ENCODE measurements at regions not wholly inside any gene's neighbourhood (a gene's known extent, or its start where the extent isn't known, plus 50 kb on each side); places are given as distances from the start of the nearest gene placed in this dataset.

DNA sequence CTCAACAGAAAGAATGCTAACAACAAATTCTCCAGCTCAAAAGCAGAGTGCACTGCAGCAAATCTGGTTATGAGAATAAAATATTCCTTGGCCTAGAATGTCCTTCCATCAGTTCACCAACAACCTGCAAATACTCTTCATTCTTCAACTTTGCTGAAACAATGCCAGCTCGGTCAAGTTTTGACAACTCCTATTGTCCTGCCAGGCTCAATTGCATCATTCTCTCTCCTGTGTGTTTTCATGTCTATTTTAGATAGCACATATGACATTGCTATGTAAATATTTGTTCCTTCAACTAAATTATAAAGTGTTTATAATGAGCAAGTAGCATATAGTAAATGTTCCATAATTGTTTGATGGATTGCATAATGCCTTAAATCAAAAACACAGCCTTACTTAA, 463.8 kb downstream of the TLE1 start:
- in situ Hi-C loops (cut with MboI) (no loop called here), intact Hi-C loops (cut with micrococcal nuclease) (no loop called here)
- Histone ChIP-seq H3K27me3 (ENCODE audit: control insufficient read depth in 2 of 2, insufficient read depth in 2 of 2, low read length in 2 of 2) (no peaks in the 10 kb centered on the region), H3K4me3 (no peak overlapping the region), H3K9me3 (replicated peaks; ENCODE audit: control insufficient read depth, insufficient read depth, low read depth, low read length) (no peaks in the 10 kb centered on the region), H3K27ac (ENCODE audit: extremely low read depth, low read depth, low read length) (no peak overlapping the region), H3K4me2 (ENCODE audit: insufficient read depth, low read length) (no peak overlapping the region), H3K79me2 (ENCODE audit: control insufficient read depth, insufficient read depth, low read length) (no peaks in the 10 kb centered on the region), H3K36me3 (ENCODE audit: control insufficient read depth, insufficient read depth, low read length) (no peaks in the 10 kb centered on the region), H3K4me1 (replicated peaks in 1 of 2; ENCODE audit: control insufficient read depth in 2 of 2, insufficient read depth in 2 of 2, low read length in 2 of 2) (no peaks in the 10 kb centered on the region), H3K9ac (ENCODE audit: insufficient read depth in 1 of 2, low read depth in 2 of 2, low read length in 2 of 2) (no peak overlapping the region), H3K9me1 (ENCODE audit: control insufficient read depth, insufficient read depth, low read length) (no peaks in the 10 kb centered on the region), H4K20me1 (replicated peaks; ENCODE audit: control insufficient read depth, insufficient read depth, low read length) (no peaks in the 10 kb centered on the region), H2AFZ (ENCODE audit: low read depth, low read length) (no peak overlapping the region)
- DNase-seq (ENCODE audit: extremely low read depth in 1 of 4, low spot score in 3 of 4) (no peak), ATAC-seq (no peak), FAIRE-seq (no peak)
- WGBS (ENCODE audit: insufficient coverage, low coverage, missing lambda C conversion rate): 0% methylated on average over 1 of the region's 1 CpG
- ChIA-PET POLR2A (no interaction called here), CTCF (ENCODE audit: low intra/inter-chr PET ratio) (no interaction called here)
- BruUV-seq (replicated peaks): no TSS peak
- TF ChIP-seq TEAD2 (tag; IDR thresholded peaks at IDR 0.05) (no peak), RFX1 (IDR thresholded peaks at IDR 0.05) (no peak), RHOXF2B (CRISPR knock-in tag; conservative IDR thresholded peaks at IDR 0.05) (no peak), RBM34 (IDR thresholded peaks at IDR 0.05; ENCODE audit: borderline replicate concordance, insufficient read depth, low read length) (no peak), NCOA1 (IDR thresholded peaks at IDR 0.05; ENCODE audit: low read depth) (no peak), ZC3H8 (IDR thresholded peaks at IDR 0.05) (no peak), ELF2 (CRISPR knock-in tag; IDR thresholded peaks at IDR 0.05) (no peak), EGR1 (conservative IDR thresholded peaks at IDR 0.05) (no peak), STAG1 (CRISPR knock-in tag; IDR thresholded peaks at IDR 0.05; ENCODE audit: borderline replicate concordance) (no peak), SMARCE1 (IDR thresholded peaks at IDR 0.05) (no peak), SNIP1 (IDR thresholded peaks at IDR 0.05; ENCODE audit: low read depth) (no peak)
- TF ChIP-seq, protein P1, sequence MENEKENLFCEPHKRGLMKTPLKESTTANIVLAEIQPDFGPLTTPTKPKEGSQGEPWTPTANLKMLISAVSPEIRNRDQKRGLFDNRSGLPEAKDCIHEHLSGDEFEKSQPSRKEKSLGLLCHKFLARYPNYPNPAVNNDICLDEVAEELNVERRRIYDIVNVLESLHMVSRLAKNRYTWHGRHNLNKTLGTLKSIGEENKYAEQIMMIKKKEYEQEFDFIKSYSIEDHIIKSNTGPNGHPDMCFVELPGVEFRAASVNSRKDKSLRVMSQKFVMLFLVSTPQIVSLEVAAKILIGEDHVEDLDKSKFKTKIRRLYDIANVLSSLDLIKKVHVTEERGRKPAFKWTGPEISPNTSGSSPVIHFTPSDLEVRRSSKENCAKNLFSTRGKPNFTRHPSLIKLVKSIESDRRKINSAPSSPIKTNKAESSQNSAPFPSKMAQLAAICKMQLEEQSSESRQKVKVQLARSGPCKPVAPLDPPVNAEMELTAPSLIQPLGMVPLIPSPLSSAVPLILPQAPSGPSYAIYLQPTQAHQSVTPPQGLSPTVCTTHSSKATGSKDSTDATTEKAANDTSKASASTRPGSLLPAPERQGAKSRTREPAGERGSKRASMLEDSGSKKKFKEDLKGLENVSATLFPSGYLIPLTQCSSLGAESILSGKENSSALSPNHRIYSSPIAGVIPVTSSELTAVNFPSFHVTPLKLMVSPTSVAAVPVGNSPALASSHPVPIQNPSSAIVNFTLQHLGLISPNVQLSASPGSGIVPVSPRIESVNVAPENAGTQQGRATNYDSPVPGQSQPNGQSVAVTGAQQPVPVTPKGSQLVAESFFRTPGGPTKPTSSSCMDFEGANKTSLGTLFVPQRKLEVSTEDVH (IDR thresholded peaks at IDR 0.05; ENCODE audit: low read depth, partially characterized antibody): no peak
- TF ChIP-seq, protein P2, sequence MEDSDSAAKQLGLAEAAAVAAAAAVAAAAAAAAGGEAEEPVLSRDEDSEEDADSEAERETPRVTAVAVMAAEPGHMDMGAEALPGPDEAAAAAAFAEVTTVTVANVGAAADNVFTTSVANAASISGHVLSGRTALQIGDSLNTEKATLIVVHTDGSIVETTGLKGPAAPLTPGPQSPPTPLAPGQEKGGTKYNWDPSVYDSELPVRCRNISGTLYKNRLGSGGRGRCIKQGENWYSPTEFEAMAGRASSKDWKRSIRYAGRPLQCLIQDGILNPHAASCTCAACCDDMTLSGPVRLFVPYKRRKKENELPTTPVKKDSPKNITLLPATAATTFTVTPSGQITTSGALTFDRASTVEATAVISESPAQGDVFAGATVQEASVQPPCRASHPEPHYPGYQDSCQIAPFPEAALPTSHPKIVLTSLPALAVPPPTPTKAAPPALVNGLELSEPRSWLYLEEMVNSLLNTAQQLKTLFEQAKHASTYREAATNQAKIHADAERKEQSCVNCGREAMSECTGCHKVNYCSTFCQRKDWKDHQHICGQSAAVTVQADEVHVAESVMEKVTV (CRISPR knock-in tag; IDR thresholded peaks at IDR 0.05): no peak
